GM19468 (cell line): ENCODE measurements at regions not wholly inside any gene's neighbourhood (a gene's known extent, or its start where the extent isn't known, plus 50 kb on each side); places are given as distances from the start of the nearest gene placed in this dataset.
"Not testable (repeated sequence)": the region's sequence is repeated elsewhere in the genome, so short reads cannot be mapped to it uniquely, and the experiment has no call there.

ENCODE experiments used
- ATAC-seq: cut with Tn5 transposase; IDR thresholded peaks from one replicate; pipeline ENCODE4 v1.9.1; 2021; ENCODE audit warnings: mild to moderate bottlenecking, moderate library complexity, moderate number of reproducible peaks; ENCODE audit not compliant: unreplicated experiment; ENCODE audit errors: extremely low read depth

- no peak for ATAC-seq
Observed at GRCh38 chr6:92352130-92352529, 1067.2 kb downstream of the EPHA7 start.

- no peak for ATAC-seq
Observed at GRCh38 chr6:92341201-92341600, 1078.2 kb downstream of the EPHA7 start.

GRCh38 chr6:92339936-92340640, 1079.3 kb downstream of the EPHA7 start:
- no peak for ATAC-seq

- no peak for ATAC-seq
Observed at GRCh38 chr6:92337571-92337970, 1081.8 kb downstream of the EPHA7 start.

GRCh38 chr6:92329208-92329847, 1090.0 kb downstream of the EPHA7 start:
- ATAC-seq, result no peak

GRCh38 chr6:92315312-92315711, 1104.0 kb downstream of the EPHA7 start:
- ATAC-seq, result no peak

- no peak for ATAC-seq
Observed at GRCh38 chr6:92297101-92297500, 1122.3 kb downstream of the EPHA7 start.

- no peak for ATAC-seq
Observed at GRCh38 chr6:92292067-92292466, 1127.3 kb downstream of the EPHA7 start.

- ATAC-seq, result no peak
Observed at GRCh38 chr6:92289831-92290230, 1129.5 kb downstream of the EPHA7 start.

- no peak for ATAC-seq
Observed at GRCh38 chr6:92281571-92282076, 1137.7 kb downstream of the EPHA7 start.

- ATAC-seq, result no peak
Observed at GRCh38 chr6:92275150-92275549, 1144.2 kb downstream of the EPHA7 start.

- no peak for ATAC-seq
Observed at GRCh38 chr6:92274588-92274987, 1144.8 kb downstream of the EPHA7 start.

GRCh38 chr6:92273694-92274093, 1145.7 kb downstream of the EPHA7 start:
- no peak for ATAC-seq

- ATAC-seq, result no peak
Observed at GRCh38 chr6:92271091-92271490, 1148.3 kb downstream of the EPHA7 start.

GRCh38 chr6:92270365-92270764, 1149.0 kb downstream of the EPHA7 start:
- no peak for ATAC-seq

- no peak for ATAC-seq
Observed at GRCh38 chr6:92267335-92267734, 1152.0 kb downstream of the EPHA7 start.

- no peak for ATAC-seq
Observed at GRCh38 chr6:92263864-92264263, 1155.5 kb downstream of the EPHA7 start.

GRCh38 chr6:92259171-92259570, 1160.2 kb downstream of the EPHA7 start:
- ATAC-seq, result no peak

- ATAC-seq, result no peak
Observed at GRCh38 chr6:92243315-92243714, 1176.0 kb downstream of the EPHA7 start.

GRCh38 chr6:92231171-92231701, 1188.1 kb downstream of the EPHA7 start:
- no peak for ATAC-seq

GRCh38 chr6:92219987-92220386, 1199.4 kb downstream of the EPHA7 start:
- not testable (repeated sequence) for ATAC-seq
